B cell (primary cell): ENCODE measurements at regions not wholly inside any gene's neighbourhood (a gene's known extent, or its start where the extent isn't known, plus 50 kb on each side); places are given as distances from the start of the nearest gene placed in this dataset.
"Not testable (repeated sequence)": the region's sequence is repeated elsewhere in the genome, so short reads cannot be mapped to it uniquely, and the experiment has no call there.

Source experiments
- ATAC-seq: fragments of 200-7000 bp; cut with Tn5 transposase; one replicate; pipeline ENCODE4 v1.10.0; 2021; ENCODE audit warnings: low read depth, mild to moderate bottlenecking, moderate number of reproducible peaks, moderate library complexity
- CTCF ChIA-PET: fragments of 350-600 bp; sonication (Branson Sonifier 250); formaldehyde crosslinking; loops from one replicate; lab custom pipeline; 2021; ENCODE audit warnings: antibody characterized with exemption, inconsistent platforms; lab: Charles Lee
- POLR2A ChIA-PET: fragments of 350-600 bp; sonication (Branson Sonifier 250); formaldehyde crosslinking; loops from one replicate; lab custom pipeline; 2021; ENCODE audit warnings: antibody characterized with exemption; lab: Charles Lee
- DNase-seq: peaks from one replicate; pipeline ENCODE4 v3.0.0; 2013
- H2AFZ ChIP-seq: 2 replicates; pipeline ENCODE4 v1.6.1; 2012; ENCODE audit warnings: mild to moderate bottlenecking, low read depth, low read length; ENCODE audit not compliant: insufficient read depth, poor library complexity, severe bottlenecking
- H3K27ac ChIP-seq, 2 donors: 1 replicate in 1 of 2; 2 replicates in 1 of 2; pipeline ENCODE4 v1.5.1; 2012 to 2013; ENCODE audit warnings: low read length in 2 of 2, mild to moderate bottlenecking in 2 of 2, moderate library complexity in 1 of 2
- H3K27me3 ChIP-seq, 4 experiments: fragments of 200-600 bp in 1 of 4; sonication (generic) in 1 of 4; replicated peaks in 1 of 4; 1 replicate in 2 of 4; 2 replicates in 2 of 4; pipeline versions ENCODE4 v1.6.1 to v1.7.0; 2013 to 2016; ENCODE audit warnings: low read length in 3 of 4, mild to moderate bottlenecking in 2 of 4, mixed read lengths in 1 of 4, moderate library complexity in 1 of 4; ENCODE audit not compliant: insufficient read depth in 4 of 4, control insufficient read depth in 3 of 4; ENCODE audit errors: control extremely low read depth in 1 of 4
- H3K36me3 ChIP-seq, 2 experiments: replicated peaks in 1 of 2; 1 replicate in 1 of 2; 2 replicates in 1 of 2; pipeline versions ENCODE4 v1.6.1 to v1.7.1; 2013; ENCODE audit warnings: low read length in 1 of 2; ENCODE audit not compliant: insufficient read depth in 2 of 2, control insufficient read depth in 1 of 2; ENCODE audit errors: control extremely low read depth in 1 of 2, extremely low read depth in 1 of 2
- H3K4me1 ChIP-seq, 2 donors: fragments of 200-600 bp in 1 of 2; sonication (generic) in 1 of 2; 1 replicate in 1 of 2; 2 replicates in 1 of 2; pipeline versions ENCODE4 v1.5.1 to v1.6.1; 2013 to 2017; ENCODE audit warnings: low read length in 2 of 2; ENCODE audit not compliant: control insufficient read depth in 2 of 2, insufficient read depth in 2 of 2
- H3K4me2 ChIP-seq: replicated peaks from 2 replicates; pipeline ENCODE3; 2012; ENCODE audit warnings: mild to moderate bottlenecking, low read depth, low read length; ENCODE audit not compliant: poor library complexity, severe bottlenecking
- H3K4me3 ChIP-seq, 5 experiments: fragments of 200-600 bp in 1 of 5; sonication (generic) in 1 of 5; 1 replicate in 3 of 5; 2 replicates in 2 of 5; pipeline versions ENCODE4 v1.5.1 to v1.7.0; 2011 to 2016; ENCODE audit warnings: low read length in 4 of 5, mild to moderate bottlenecking in 4 of 5, low read depth in 2 of 5, control low read depth in 1 of 5, moderate library complexity in 1 of 5; ENCODE audit not compliant: insufficient read depth in 1 of 5; ENCODE audit errors: control extremely low read depth in 1 of 5, extremely low read depth in 1 of 5
- H3K79me2 ChIP-seq: fragments of 200-600 bp; sonication (generic); one replicate; pipeline ENCODE4 v1.6.0; 2016; ENCODE audit warnings: low read length; ENCODE audit not compliant: control insufficient read depth, insufficient read depth
- H3K9ac ChIP-seq: fragments of 200-600 bp; sonication (generic); 2 replicates; pipeline ENCODE4 v1.6.1; 2017; ENCODE audit warnings: mild to moderate bottlenecking, low read length, moderate library complexity
- H3K9me3 ChIP-seq, 3 donors: one replicate each; pipeline versions ENCODE4 v1.6.1 to v1.7.1; 2013; ENCODE audit warnings: low read length in 2 of 3; ENCODE audit not compliant: control insufficient read depth in 2 of 3, insufficient read depth in 1 of 3; ENCODE audit errors: control extremely low read depth in 1 of 3
- H4K20me1 ChIP-seq: 2 replicates; pipeline ENCODE4 v1.6.0; 2012; ENCODE audit warnings: mild to moderate bottlenecking, low read length; ENCODE audit not compliant: insufficient read depth, control insufficient read depth, poor library complexity, severe bottlenecking
- H3K27ac Mint-ChIP-seq: one replicate; pipeline ENCODE4 v1.8.0; 2021; ENCODE audit warnings: mixed read lengths
- H3K27me3 Mint-ChIP-seq: one replicate; pipeline ENCODE4 v1.8.0; 2021; ENCODE audit warnings: mixed read lengths
- H3K4me1 Mint-ChIP-seq: one replicate; pipeline ENCODE4 v1.8.0; 2021; ENCODE audit warnings: mixed read lengths
- H3K4me3 Mint-ChIP-seq: one replicate; pipeline ENCODE4 v1.8.0; 2021; ENCODE audit warnings: mixed read lengths
- H3K9me3 Mint-ChIP-seq: one replicate; pipeline ENCODE4 v1.8.0; 2022; ENCODE audit warnings: mixed read lengths; ENCODE audit not compliant: insufficient read depth
- EZH2 ChIP-seq: IDR thresholded peaks from 2 replicates; pipeline ENCODE4 v1.6.1; 2012; ENCODE audit warnings: borderline replicate concordance, low read depth, mild to moderate bottlenecking, moderate library complexity, low read length; ENCODE audit not compliant: insufficient read depth, poor library complexity, severe bottlenecking
- WGBS: methylation state at CpG from one replicate; pipeline ENCODE4 v1.1.5; 2013; ENCODE audit warnings: missing lambda C conversion rate; ENCODE audit not compliant: insufficient coverage; 5-methylcytosine and 5-hydroxymethylcytosine counted together
- intact Hi-C: fragments of 100-400 bp; cut with micrococcal nuclease; formaldehyde crosslinking; loops from one replicate; pipeline ENCODE4 v1.10.0; 2022
- TF ChIP-seq, protein P1 (sequence below): fragments of 200-600 bp; IDR thresholded peaks from one replicate; pipeline ENCODE4 v1.8.0; 2022; ENCODE audit warnings: antibody characterized with exemption, mild to moderate bottlenecking

DNA sequence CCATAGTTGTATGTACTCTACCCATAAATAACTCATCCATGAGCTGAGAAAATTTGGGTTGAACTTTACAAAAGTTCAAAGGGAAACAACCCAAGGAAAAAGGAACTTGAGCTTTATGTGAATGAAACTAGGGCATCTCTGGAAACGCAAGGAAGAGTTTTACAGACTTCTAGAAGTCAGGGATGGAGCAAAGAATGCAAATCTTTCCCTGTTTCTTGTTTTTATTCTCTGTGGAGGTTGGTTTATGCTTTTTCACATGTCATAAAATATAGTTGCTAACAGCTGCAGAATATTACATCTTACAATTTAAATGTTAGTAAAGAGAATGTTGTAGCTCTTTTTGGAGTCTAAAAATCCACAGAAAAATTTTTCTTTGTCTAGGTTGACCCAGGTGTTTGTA lies 754.1 kb downstream of the PCDH7 start:
- Mint-ChIP-seq H3K4me1 (no peaks in the 10 kb centered on the region), H3K9me3 (peaks cover 4% of the 10 kb centered on the region), H3K27me3 (no peaks in the 10 kb centered on the region), H3K27ac (no peak overlapping the region), H3K4me3 (no peak overlapping the region)
- ChIA-PET CTCF (no interaction called here), POLR2A (no interaction called here)
- H3K9ac ChIP-seq: no peak overlapping the region
- ATAC-seq (no peak), DNase-seq (no peak)
- H3K4me3 ChIP-seq: no peak overlapping the region
- intact Hi-C loops: no loop called here
- no peaks in the 10 kb centered on the region for H3K4me1 ChIP-seq
- H3K4me2 ChIP-seq: no peak overlapping the region
- no peak for TF ChIP-seq EZH2
- TF ChIP-seq, protein P1, sequence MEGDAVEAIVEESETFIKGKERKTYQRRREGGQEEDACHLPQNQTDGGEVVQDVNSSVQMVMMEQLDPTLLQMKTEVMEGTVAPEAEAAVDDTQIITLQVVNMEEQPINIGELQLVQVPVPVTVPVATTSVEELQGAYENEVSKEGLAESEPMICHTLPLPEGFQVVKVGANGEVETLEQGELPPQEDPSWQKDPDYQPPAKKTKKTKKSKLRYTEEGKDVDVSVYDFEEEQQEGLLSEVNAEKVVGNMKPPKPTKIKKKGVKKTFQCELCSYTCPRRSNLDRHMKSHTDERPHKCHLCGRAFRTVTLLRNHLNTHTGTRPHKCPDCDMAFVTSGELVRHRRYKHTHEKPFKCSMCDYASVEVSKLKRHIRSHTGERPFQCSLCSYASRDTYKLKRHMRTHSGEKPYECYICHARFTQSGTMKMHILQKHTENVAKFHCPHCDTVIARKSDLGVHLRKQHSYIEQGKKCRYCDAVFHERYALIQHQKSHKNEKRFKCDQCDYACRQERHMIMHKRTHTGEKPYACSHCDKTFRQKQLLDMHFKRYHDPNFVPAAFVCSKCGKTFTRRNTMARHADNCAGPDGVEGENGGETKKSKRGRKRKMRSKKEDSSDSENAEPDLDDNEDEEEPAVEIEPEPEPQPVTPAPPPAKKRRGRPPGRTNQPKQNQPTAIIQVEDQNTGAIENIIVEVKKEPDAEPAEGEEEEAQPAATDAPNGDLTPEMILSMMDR: no peak
- no peaks in the 10 kb centered on the region for H3K79me2 ChIP-seq
- H3K27ac ChIP-seq: no peak overlapping the region
- no peaks in the 10 kb centered on the region for H3K27me3 ChIP-seq
- H3K9me3 ChIP-seq: peaks cover 0 to 3% (median 0%) of the 10 kb centered on the region in 3 donors
- H4K20me1 ChIP-seq: no peaks in the 10 kb centered on the region
- no peak overlapping the region for H2AFZ ChIP-seq
- no peaks in the 10 kb centered on the region for H3K36me3 ChIP-seq
- WGBS: 60% methylated on average over 1 of the region's 1 CpG

DNA sequence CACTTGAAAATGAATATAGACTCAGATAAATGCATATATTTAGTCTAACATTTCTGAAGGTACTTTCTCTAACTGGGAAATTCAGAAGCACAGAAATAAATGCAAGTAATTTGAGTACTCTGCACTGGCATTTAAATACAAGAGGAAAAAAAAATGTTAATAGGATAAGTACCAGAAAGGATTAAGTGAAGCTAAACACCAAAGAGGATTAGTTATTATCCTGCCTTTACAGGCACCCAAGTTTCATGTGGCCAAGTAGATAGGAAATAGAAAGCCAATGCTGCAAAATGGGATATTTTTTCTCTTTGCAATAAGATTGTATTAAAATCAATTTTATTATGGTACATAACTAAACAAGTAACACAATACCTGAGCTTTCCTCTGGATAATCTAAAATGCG lies 762.5 kb downstream of the PCDH7 start:
- H3K79me2 ChIP-seq: no peaks in the 10 kb centered on the region
- Mint-ChIP-seq H3K4me1 (no peaks in the 10 kb centered on the region), H3K4me3 (no peak overlapping the region), H3K27me3 (no peaks in the 10 kb centered on the region), H3K9me3 (peaks cover 2% of the 10 kb centered on the region), H3K27ac (no peak overlapping the region)
- no peak overlapping the region for H3K9ac ChIP-seq
- ATAC-seq: no peak
- H3K4me3 ChIP-seq: no peak overlapping the region
- H3K36me3 ChIP-seq: no peaks in the 10 kb centered on the region
- no peak overlapping the region for H3K27ac ChIP-seq
- no CpG with 5 or more reads among the region's 1 CpG for WGBS
- H2AFZ ChIP-seq: no peak overlapping the region
- H4K20me1 ChIP-seq: no peaks in the 10 kb centered on the region
- no peaks in the 10 kb centered on the region for H3K4me1 ChIP-seq
- ChIA-PET CTCF (no interaction called here), POLR2A (no interaction called here)
- no peak overlapping the region for H3K4me2 ChIP-seq
- no peaks in the 10 kb centered on the region for H3K9me3 ChIP-seq
- no peaks in the 10 kb centered on the region for H3K27me3 ChIP-seq
- no peak for TF ChIP-seq EZH2
- TF ChIP-seq, protein P1: no peak
- no peak for DNase-seq
- intact Hi-C loops: no loop called here

DNA sequence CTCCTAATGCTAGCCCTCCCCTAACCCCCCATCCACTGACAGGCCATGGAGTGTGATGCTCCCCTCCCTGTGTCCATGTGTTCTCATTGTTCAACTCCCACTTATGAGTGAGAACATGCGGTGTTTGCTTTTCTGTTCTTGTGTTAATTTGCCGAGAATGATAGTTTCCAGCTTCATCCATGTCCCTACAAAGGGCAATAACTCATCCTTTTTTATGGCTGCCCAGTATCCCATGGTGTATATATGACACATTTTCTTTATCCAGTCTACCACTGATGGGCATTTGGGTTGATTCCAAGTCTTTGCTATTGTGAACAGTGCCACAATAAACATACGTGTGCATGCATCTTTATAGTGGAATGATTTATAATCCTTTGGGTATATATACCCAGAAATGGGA lies 779.0 kb downstream of the PCDH7 start:
- H3K27ac ChIP-seq, H3K9me3 ChIP-seq, H4K20me1 ChIP-seq, ATAC-seq, H3K27me3 ChIP-seq, H3K4me3 ChIP-seq, DNase-seq, CTCF ChIA-PET, H3K4me1 ChIP-seq, H2AFZ ChIP-seq, POLR2A ChIA-PET, H3K4me2 ChIP-seq, H3K4me1 Mint-ChIP-seq, H3K27me3 Mint-ChIP-seq, H3K79me2 ChIP-seq, H3K36me3 ChIP-seq, H3K27ac Mint-ChIP-seq, H3K9ac ChIP-seq, H3K4me3 Mint-ChIP-seq, intact Hi-C loops: not testable (repeated sequence)
- peaks cover 12% of the 10 kb centered on the region for H3K9me3 Mint-ChIP-seq
- WGBS: no CpG with 5 or more reads among the region's 3 CpGs
